Occipital lobe (tissue), 1 donor: ENCODE measurements at regions not wholly inside any gene's neighbourhood (a gene's known extent, or its start where the extent isn't known, plus 50 kb on each side); places are given as distances from the start of the nearest gene placed in this dataset.

Experiments used
- DNase-seq: peaks from one replicate; lab custom pipeline; 2025; lab: John Stamatoyannopoulos, UW

DNA sequence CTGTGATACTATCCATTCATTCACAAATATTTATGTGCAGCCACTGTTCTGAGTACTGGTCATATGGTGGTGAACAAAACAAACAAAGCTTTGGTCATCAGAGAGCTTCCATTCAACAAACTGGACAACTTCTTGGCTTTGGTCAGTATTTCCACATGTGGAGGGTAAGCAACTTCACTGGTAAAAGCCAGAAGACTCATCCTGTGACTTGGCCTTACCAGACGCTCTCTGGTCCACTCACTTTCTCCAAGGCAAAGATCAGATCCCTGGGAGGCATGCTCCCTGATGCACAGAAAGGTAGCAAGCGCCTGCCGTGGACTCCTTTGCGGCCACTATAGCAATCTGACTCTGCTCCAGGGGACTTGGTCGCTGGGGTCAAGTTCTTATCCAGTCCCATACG, 179.5 kb downstream of the EN1 start:
- no peak for DNase-seq

GRCh38 chr2:118667348-118667747, 180.1 kb downstream of the EN1 start:
- no peak for DNase-seq

- no peak for DNase-seq
Measured at GRCh38 chr2:118665784-118666529, 181.5 kb downstream of the EN1 start.

DNA sequence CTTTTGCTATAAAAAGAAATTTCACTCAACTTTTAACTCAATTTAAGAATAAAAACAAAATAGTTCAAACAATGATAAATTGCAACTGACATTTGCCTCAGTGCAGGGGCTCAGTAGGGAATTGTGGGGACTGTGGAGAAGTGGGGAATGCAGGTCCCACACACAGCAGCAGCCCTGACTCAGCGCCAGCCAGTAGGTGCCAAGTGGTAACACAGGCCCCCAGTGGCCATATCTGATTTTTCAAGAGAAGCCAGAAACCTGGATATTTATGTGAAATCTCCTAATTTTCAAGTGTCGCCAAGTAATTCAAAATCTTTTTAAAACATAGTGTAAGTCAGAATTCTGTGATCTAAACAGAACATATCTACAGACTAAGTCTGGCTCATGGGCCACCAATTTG, 186.3 kb downstream of the EN1 start:
- DNase-seq = no peak

DNA sequence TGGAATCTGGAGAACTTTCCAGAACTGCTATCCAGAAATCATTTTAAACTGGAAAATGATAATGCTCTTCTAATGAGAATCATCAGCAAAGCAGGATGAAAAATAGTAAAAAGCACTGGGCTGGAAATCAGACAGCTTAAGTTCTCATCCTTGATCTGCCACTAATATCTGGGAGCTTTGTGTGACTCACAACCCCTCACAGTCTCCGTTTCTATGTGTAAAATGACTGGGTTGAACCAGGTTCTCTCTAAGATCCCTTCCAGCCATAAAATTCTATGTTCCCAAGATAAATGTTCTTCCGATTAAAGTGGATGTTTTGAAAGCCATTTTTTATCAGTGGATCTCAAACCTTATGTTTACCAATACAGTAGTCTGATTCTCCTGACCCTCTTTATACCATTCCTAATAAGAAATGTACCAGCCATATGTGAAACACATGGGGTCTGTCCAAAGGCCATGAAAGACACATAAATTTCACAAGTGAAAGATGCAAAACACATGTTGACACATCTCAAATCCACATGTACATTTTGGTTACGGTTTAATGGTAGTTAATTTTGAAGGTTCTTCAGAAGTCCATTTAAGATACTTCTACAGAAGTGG, 188.8 kb downstream of the EN1 start:
- no peak for DNase-seq

- no peak for DNase-seq
Measured at GRCh38 chr2:118657466-118657865, 190.0 kb downstream of the EN1 start.

DNA sequence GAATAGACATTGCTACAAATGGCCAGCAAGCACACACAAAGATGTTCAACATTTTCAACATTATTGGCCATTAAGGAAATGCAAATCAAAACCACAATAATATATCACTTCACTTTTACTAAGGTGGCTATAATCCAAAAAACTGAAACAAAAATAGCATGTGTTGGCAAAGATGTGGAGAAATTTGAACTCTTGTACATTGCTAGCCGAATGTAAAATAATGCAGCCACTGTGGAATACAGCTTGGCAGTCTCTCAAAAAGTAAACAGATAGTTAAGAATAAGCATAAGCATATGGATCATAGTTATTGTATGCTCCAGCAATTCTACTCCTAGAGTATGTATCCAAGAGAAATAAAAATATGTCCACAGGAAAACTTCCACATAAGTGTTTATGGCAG, 192.5 kb downstream of the EN1 start:
- DNase-seq = no peak

GRCh38 chr2:118650327-118650726, 197.1 kb downstream of the EN1 start:
- DNase-seq = no peak

GRCh38 chr2:118645876-118646275, 201.6 kb downstream of the EN1 start:
- no peak for DNase-seq

DNA sequence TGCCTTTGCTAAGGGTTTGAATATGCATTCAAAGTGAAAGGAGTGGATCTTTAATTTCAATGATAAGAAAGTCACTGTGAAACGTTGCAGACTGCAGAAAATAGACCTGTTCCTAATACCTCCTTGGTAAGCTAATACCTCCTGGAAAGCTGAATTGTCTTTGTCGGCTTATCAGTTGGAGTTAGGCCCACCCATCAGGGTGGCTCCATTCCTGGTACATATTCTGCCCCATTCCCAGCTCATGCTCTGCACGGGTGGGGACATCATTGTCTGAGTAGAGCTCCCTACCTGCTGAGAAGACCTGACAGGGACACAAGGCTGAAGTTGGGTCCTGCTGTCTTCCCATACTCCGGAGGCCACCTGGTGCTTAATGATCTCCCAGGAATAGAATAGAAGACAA, 203.3 kb downstream of the EN1 start:
- no peak for DNase-seq

DNA sequence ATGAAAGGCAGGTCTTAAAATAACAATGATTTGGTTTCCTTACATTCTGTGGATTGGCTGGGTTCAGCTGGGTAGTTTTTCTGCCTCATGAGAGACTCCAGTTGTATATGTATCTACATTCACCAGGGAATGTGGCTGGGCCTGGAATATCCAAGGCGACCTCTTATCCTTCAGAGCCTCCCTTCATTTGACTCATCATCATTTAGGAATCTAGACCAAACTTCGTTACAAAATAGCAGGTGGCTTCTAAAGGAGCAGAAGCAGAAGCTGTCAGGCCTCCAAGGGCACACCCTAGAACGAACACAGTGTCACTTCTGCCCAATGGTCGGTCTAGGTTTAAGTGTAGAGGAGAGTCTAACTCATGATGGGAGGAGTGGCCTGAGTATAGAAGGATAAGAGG, 204.2 kb downstream of the EN1 start:
- no peak for DNase-seq

GRCh38 chr2:118642501-118642900, 204.9 kb downstream of the EN1 start:
- no peak for DNase-seq

DNA sequence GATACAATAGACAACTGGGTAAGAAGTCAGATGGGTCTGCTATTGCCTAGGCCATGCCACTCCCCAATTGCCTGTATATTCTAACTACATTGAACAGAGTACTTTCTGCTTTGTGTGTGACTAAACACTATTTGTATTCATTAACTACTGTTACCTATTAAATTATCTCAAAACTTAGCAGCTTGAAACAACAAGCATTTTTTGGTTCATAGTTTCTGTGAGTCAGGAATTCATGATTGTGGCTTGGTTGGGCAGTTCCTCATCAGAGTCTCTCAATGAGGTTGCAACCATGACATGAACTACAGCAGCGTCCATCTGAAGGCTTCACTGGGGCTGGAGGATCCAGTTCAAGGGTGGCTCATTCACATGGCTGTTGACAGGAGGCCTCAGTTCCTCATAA, 205.7 kb downstream of the EN1 start:
- DNase-seq = no peak

DNA sequence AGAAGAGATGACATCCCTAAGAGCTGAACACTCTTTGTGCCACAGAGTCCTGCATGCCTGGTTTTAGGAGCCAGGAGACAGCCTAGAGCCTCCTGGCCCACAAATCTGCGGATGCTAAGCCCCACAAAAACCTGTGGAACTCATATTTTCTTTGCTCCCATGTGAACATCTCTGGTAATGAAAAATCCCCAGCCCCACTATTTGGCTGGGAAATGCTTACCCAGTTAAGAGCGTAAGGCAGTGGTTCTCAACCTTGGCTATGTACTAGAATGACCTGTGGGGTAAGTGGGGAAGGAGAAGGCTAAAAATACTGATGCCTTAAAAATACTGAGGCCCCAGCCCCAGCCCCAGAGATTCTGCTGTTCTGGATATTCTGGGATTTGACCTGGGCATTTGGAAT, 208.1 kb downstream of the EN1 start:
- DNase-seq = no peak

DNA sequence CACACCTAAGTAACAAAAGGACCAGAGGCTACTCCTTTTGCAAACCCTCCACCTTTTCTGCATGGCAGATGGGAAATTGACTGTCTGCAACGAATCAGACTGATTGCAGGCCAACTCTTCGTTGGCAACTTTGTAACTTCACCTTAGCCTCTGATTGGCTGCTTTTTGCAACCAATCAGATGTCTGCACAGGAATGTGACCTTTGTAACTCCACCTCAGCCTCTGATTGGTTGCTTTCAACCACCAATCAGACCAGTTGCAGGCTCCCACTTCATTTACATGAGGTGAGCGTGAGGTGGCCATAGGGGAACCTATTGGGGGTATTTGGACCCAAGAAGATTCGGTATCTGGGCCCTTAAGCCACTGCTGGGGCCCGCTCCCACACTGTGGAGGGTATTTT, 209.0 kb downstream of the EN1 start:
- DNase-seq = no peak

GRCh38 chr2:118635891-118636290, 211.6 kb downstream of the EN1 start:
- DNase-seq = no peak

- DNase-seq = no peak
Measured at GRCh38 chr2:118634876-118635275, 212.6 kb downstream of the EN1 start.

GRCh38 chr2:118633371-118634018, 214.0 kb downstream of the EN1 start:
- no peak for DNase-seq

GRCh38 chr2:118632921-118633320, 214.5 kb downstream of the EN1 start:
- DNase-seq = no peak

GRCh38 chr2:118627156-118627555, 220.3 kb downstream of the EN1 start:
- DNase-seq = no peak

DNA sequence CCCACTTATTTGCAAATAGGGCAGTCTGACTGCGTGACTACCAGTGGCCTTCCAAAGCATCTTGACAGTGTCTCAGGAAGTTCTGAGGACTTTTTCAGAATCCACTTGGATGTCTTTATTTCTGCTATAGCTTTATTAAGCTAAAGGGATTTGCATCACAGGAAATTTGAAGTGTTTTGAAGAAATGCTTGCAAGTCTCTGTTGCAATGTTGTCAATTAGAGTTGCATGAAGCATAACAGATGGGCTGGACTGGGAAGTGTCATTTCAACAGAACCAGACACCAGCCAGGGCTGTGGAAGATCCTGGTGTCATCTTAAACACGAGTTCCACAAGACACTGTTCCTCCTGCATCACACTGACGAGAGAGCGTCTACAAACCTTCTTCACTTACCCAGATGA, 224.5 kb downstream of the EN1 start:
- no peak for DNase-seq

GRCh38 chr2:118622108-118622507, 225.3 kb downstream of the EN1 start:
- no peak for DNase-seq

GRCh38 chr2:118618279-118618678, 229.2 kb downstream of the EN1 start:
- DNase-seq = no peak
